ENCODE measurements at regions not wholly inside any gene's neighbourhood (a gene's known extent, or its start where the extent isn't known, plus 50 kb on each side); places are given as distances from the start of the nearest gene placed in this dataset.

- WGBS, 3 donors, result 55 to 68% (median 60%) methylated on average over 16 of the region's 16 CpGs
- Histone ChIP-seq H3K27ac (no peak overlapping the region), H3K36me3 (no peaks in the 10 kb centered on the region), H3K9me3 (no peaks in the 10 kb centered on the region), H3K4me3 (no peak overlapping the region), H3K27me3 (no peaks in the 10 kb centered on the region), H3K4me1 (ENCODE audit: insufficient read depth) (peaks cover 8% of the 10 kb centered on the region)
- intact Hi-C loops (cut with DNase I), result no loop called here
- TF ChIP-seq CTCF (IDR thresholded peaks at IDR 0.05) (no peak), POLR2A (IDR thresholded peaks at IDR 0.05) (no peak), EP300 (IDR thresholded peaks at IDR 0.05) (no peak)
- peak in 1 of 5 donors; percentile 7 for DNase-seq
Observed at GRCh38 chr10:131728286-131729228, 172.3 kb upstream of the PPP2R2D start.

GRCh38 chr10:131729361-131729760 is 171.4 kb upstream of the PPP2R2D start:
- intact Hi-C loops (cut with DNase I), result no loop called here
- no peak overlapping the region for H3K27ac ChIP-seq
- no peak overlapping the region for H3K4me3 ChIP-seq
- WGBS, 3 donors, result 50 to 60% (median 59%) methylated on average over 6 of the region's 6 CpGs
- peaks cover 8% of the 10 kb centered on the region for H3K4me1 ChIP-seq (ENCODE audit: insufficient read depth)
- DNase-seq, result no peak
- no peaks in the 10 kb centered on the region for H3K36me3 ChIP-seq
- H3K27me3 ChIP-seq, result no peaks in the 10 kb centered on the region
- TF ChIP-seq CTCF (IDR thresholded peaks at IDR 0.05) (no peak), EP300 (IDR thresholded peaks at IDR 0.05) (no peak), POLR2A (IDR thresholded peaks at IDR 0.05) (no peak)
- H3K9me3 ChIP-seq, result no peaks in the 10 kb centered on the region

GRCh38 chr10:131729938-131730660 is 170.7 kb upstream of the PPP2R2D start:
- peak in 1 of 5 donors; percentile 10 for DNase-seq
- Histone ChIP-seq H3K27ac (no peak overlapping the region), H3K36me3 (no peaks in the 10 kb centered on the region), H3K9me3 (no peaks in the 10 kb centered on the region), H3K4me1 (ENCODE audit: insufficient read depth) (peaks cover 8% of the 10 kb centered on the region), H3K27me3 (no peaks in the 10 kb centered on the region), H3K4me3 (no peak overlapping the region)
- TF ChIP-seq CTCF (IDR thresholded peaks at IDR 0.05) (no peak), POLR2A (IDR thresholded peaks at IDR 0.05) (no peak)
- intact Hi-C loops (cut with DNase I), result no loop called here
- WGBS, 3 donors, result 59 to 69% (median 65%) methylated on average over 14 of the region's 14 CpGs

GRCh38 chr10:131730771-131731497 is 169.9 kb upstream of the PPP2R2D start:
- no peaks in the 10 kb centered on the region for H3K9me3 ChIP-seq
- peak in 1 of 5 donors; percentile 13 for DNase-seq
- no peaks in the 10 kb centered on the region for H3K27me3 ChIP-seq
- 74 to 84% (median 81%) methylated on average over 18 of the region's 18 CpGs for whole genome bisulfite sequencing, 3 donors
- intact Hi-C loops (cut with DNase I), result no loop called here
- no peak overlapping the region for H3K27ac ChIP-seq
- no peak for TF ChIP-seq CTCF (IDR thresholded peaks at IDR 0.05)
- TF ChIP-seq POLR2A (IDR thresholded peaks at IDR 0.05), result no peak
- no peak for TF ChIP-seq EP300 (IDR thresholded peaks at IDR 0.05)
- peaks cover 3% of the 10 kb centered on the region for H3K4me1 ChIP-seq (ENCODE audit: insufficient read depth)
- H3K36me3 ChIP-seq, result no peaks in the 10 kb centered on the region
- H3K4me3 ChIP-seq, result no peak overlapping the region
